GM12878 (cell line): ENCODE measurements at regions not wholly inside any gene's neighbourhood (a gene's known extent, or its start where the extent isn't known, plus 50 kb on each side); places are given as distances from the start of the nearest gene placed in this dataset.

ENCODE experiments used
- EZH2 ChIP-seq: IDR thresholded peaks from 2 replicates; pipeline ENCODE4 v1.6.1; 2012; ENCODE audit warnings: low read depth, mild to moderate bottlenecking, control low read depth, inconsistent platforms, low read length, borderline replicate concordance; ENCODE audit not compliant: control insufficient read depth
- SPI1 ChIP-seq: IDR thresholded peaks from 2 replicates; pipeline ENCODE4 v1.6.1; 2011; ENCODE audit warnings: low read depth, mild to moderate bottlenecking, low read length, moderate library complexity, borderline replicate concordance; ENCODE audit not compliant: insufficient read depth
- SUZ12 ChIP-seq: fragments of 200-600 bp; sonication (generic); IDR thresholded peaks from one replicate; pipeline ENCODE4 v1.6.1; 2018; ENCODE audit warnings: antibody characterized with exemption, mild to moderate bottlenecking; ENCODE audit not compliant: unreplicated experiment
- YY1 ChIP-seq: IDR thresholded peaks from 2 replicates; pipeline ENCODE4 v1.6.1; 2011; ENCODE audit warnings: low read depth, mild to moderate bottlenecking, low read length

- TF ChIP-seq SPI1, result no peak
- TF ChIP-seq YY1, result no peak
- no peak for TF ChIP-seq SUZ12
- no peak for TF ChIP-seq EZH2
Observed at GRCh38 chr5:112608975-112609374, 128.7 kb upstream of the APC start.
